Colon (tissue), 2 donors: ENCODE measurements at regions not wholly inside any gene's neighbourhood (a gene's known extent, or its start where the extent isn't known, plus 50 kb on each side); places are given as distances from the start of the nearest gene placed in this dataset.

Experiments
- FAIRE-seq: peaks from 2 replicates; lab custom pipeline; 2012; peaks lifted over from hg19 to GRCh38; lab: Jason Lieb, UNC
- donor health status: control.
- donor health status: control.

GRCh38 chr12:115078990-115079389, 395.0 kb upstream of the TBX3 start:
- FAIRE-seq: no peak

GRCh38 chr12:115078334-115078733, 394.4 kb upstream of the TBX3 start:
- no peak for FAIRE-seq

GRCh38 chr12:115075552-115076170, 391.7 kb upstream of the TBX3 start:
- no peak for FAIRE-seq

GRCh38 chr12:115074617-115075016, 390.6 kb upstream of the TBX3 start:
- no peak for FAIRE-seq

GRCh38 chr12:115072712-115073111, 388.7 kb upstream of the TBX3 start:
- no peak for FAIRE-seq

- FAIRE-seq: no peak
Measured at GRCh38 chr12:115070313-115070712, 386.3 kb upstream of the TBX3 start.

GRCh38 chr12:115064296-115064695, 380.3 kb upstream of the TBX3 start:
- no peak for FAIRE-seq

- FAIRE-seq: no peak
Measured at GRCh38 chr12:115062741-115063140, 378.8 kb upstream of the TBX3 start.

GRCh38 chr12:115060477-115061168, 376.6 kb upstream of the TBX3 start:
- FAIRE-seq: no peak

GRCh38 chr12:115057445-115057844, 373.5 kb upstream of the TBX3 start:
- no peak for FAIRE-seq

GRCh38 chr12:115051378-115051777, 367.4 kb upstream of the TBX3 start:
- no peak for FAIRE-seq

- no peak for FAIRE-seq
Measured at GRCh38 chr12:115049614-115050013, 365.6 kb upstream of the TBX3 start.

- no peak for FAIRE-seq
Measured at GRCh38 chr12:115046805-115047204, 362.8 kb upstream of the TBX3 start.

- FAIRE-seq: no peak
Measured at GRCh38 chr12:115044073-115044472, 360.1 kb upstream of the TBX3 start.

- no peak for FAIRE-seq
Measured at GRCh38 chr12:115043079-115043478, 359.1 kb upstream of the TBX3 start.

- no peak for FAIRE-seq
Measured at GRCh38 chr12:115042341-115042740, 358.4 kb upstream of the TBX3 start.

GRCh38 chr12:115037830-115038229, 353.9 kb upstream of the TBX3 start:
- FAIRE-seq: no peak

GRCh38 chr12:115035535-115036107, 351.6 kb upstream of the TBX3 start:
- FAIRE-seq: no peak

GRCh38 chr12:115032521-115032920, 348.5 kb upstream of the TBX3 start:
- no peak for FAIRE-seq

GRCh38 chr12:115030017-115030416, 346.0 kb upstream of the TBX3 start:
- no peak for FAIRE-seq

- no peak for FAIRE-seq
Measured at GRCh38 chr12:115024531-115024930, 340.6 kb upstream of the TBX3 start.

- no peak for FAIRE-seq
Measured at GRCh38 chr12:115023279-115024265, 339.6 kb upstream of the TBX3 start.

- no peak for FAIRE-seq
Measured at GRCh38 chr12:115020091-115020490, 336.1 kb upstream of the TBX3 start.
